Cardiac septum (tissue), 1 donor: ENCODE measurements at regions not wholly inside any gene's neighbourhood (a gene's known extent, or its start where the extent isn't known, plus 50 kb on each side); places are given as distances from the start of the nearest gene placed in this dataset.
"Not testable (repeated sequence)": the region's sequence is repeated elsewhere in the genome, so short reads cannot be mapped to it uniquely, and the experiment has no call there.

Experiments used
- DNase-seq: peaks from one replicate; pipeline ENCODE4 v3.0.0-alpha.2; 2020; ENCODE audit warnings: low spot score
- intact Hi-C: fragments of 100-400 bp; cut with DNase I; formaldehyde crosslinking; loops from one replicate; pipeline ENCODE4 v1.14.0; 2022
- donor health status: DM: no; HTN: no; CAD: no.

DNA sequence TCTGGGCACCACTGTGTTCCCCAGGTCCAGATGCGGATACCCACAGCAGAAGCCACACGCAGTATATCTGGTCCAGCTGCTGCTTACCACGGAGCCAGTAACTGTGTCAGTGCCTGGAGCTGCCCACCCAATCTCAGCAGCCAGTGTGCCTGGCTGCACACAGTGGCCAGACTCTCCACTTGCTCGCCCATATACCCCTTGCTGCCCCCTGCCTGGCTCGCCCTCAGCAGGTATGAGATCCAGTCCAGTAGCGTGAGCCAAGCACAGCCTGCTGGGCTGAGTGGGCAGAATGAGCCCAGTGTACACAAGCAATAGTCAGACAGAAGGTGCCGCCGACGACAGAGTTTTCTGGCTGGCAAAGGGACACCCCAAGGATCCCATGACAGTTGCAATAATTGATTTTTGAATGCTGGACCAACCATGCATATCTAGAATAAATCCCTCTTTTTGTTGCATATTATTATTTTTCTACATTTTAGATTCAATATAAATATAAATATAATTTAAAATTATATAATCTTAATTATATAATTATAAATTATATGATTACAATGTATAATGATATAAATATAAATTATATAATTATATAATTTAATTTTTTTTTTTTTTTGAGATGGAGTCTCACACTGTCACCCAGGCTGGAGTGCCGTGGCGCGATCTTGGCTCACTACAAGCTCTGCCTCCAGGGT is 918.8 kb upstream of the MIR17HG start:
- no peak for DNase-seq
- intact Hi-C loops: no loop called here

GRCh38 chr13:90430127-90430526 is 917.4 kb upstream of the MIR17HG start:
- no peak for DNase-seq
- intact Hi-C loops: no loop called here

- DNase-seq: no peak
- intact Hi-C loops: no loop called here
Observed at GRCh38 chr13:90436697-90437096, 910.8 kb upstream of the MIR17HG start.

- DNase-seq: no peak
- intact Hi-C loops: no loop called here
Observed at GRCh38 chr13:90438576-90438975, 908.9 kb upstream of the MIR17HG start.

DNA sequence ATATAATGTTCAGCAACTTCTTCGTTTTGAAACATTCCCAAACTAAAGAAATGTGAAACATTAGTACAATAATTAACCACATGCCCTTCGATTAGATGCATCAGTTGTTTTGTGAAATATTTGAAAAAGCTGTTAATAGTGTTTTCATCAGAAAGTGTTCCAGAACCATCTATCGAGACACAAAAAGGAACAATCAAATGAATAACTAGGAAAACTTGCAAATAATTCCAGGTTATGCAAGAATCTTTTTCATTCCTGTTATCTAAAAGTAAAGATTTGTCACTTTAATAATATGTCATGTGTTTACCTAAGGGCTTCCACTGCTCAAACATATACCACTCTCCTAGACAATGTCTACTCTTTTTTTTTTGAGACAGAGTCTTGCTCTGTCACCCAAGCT is 904.2 kb upstream of the MIR17HG start:
- intact Hi-C loops: no loop called here
- no peak for DNase-seq

- intact Hi-C loops: no loop called here
- no peak for DNase-seq
Observed at GRCh38 chr13:90444232-90444631, 903.3 kb upstream of the MIR17HG start.

DNA sequence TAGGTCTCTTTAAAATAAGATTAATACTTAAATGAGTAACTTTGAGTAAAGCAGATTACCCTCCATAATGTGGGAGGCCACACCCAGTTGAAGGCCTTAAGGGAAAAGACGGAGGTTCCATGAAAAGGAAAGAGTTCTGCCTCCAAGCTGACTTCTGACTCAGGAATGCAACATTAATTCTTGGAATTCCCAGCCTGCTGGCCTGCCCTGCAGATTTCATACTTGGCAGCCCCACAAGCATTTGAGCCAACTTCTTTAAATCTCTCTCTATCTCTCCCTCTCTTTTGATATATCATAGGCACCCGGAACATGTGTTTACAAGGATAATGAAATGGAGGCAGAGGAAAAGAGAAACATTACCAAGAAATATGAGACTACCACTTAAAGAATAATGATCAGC is 902.3 kb upstream of the MIR17HG start:
- intact Hi-C loops: no loop called here
- no peak for DNase-seq

DNA sequence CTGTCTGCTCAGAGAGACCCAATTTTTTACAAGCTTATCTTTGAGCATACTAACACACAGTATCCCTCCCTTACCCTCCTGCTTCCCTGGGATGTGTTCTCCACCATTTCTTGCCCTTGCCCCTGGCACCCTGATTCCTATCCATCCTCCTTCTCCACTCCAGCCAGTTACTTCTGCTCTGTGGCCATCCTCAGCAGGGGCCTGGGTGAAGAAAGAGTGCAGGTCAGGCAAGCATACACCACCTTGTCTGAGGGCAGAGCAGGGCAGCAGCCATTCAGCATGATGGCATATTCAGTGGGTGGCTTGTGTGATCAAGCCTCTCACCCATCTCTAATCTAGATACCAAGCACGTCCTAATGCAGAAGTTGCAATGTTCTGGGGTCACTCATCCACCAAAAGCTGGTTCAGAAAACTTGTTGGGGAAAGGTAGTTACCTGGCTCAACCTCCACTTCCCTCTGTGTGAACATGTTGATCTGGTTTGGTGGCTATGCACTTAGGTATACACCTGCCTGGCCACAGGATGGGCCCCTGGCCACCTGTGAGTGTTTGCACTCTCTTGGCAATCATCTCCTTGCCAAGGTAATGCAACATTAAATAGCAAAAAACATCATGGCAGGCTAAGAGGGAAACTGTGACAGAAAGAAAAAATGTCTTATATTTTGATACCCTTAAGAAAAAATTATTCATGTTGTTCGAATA is 900.3 kb upstream of the MIR17HG start:
- intact Hi-C loops: no loop called here
- no peak for DNase-seq

- no peak for DNase-seq
- intact Hi-C loops: no loop called here
Observed at GRCh38 chr13:90447734-90448101, 899.8 kb upstream of the MIR17HG start.

GRCh38 chr13:90448466-90449037 is 898.9 kb upstream of the MIR17HG start:
- intact Hi-C loops: no loop called here
- no peak for DNase-seq

DNA sequence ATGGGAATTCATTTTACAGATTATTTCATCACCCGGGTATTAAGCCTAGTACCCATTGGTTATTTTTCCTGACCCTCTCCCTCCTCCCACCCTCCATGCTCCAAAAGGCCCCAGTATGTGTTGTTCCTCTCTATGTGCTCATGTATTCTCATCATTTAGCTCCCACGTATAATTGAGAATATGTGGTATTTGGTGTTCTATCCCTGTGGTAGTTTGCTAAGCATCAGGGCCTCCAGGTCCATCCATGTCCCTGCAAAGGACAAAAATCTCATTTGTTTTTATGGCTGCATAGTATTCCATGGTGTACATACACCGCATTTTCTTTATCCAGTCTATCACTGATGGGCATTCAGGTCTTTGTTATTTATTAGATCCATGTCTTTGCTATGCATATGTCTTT is 894.1 kb upstream of the MIR17HG start:
- intact Hi-C loops: no loop called here
- no peak for DNase-seq

DNA sequence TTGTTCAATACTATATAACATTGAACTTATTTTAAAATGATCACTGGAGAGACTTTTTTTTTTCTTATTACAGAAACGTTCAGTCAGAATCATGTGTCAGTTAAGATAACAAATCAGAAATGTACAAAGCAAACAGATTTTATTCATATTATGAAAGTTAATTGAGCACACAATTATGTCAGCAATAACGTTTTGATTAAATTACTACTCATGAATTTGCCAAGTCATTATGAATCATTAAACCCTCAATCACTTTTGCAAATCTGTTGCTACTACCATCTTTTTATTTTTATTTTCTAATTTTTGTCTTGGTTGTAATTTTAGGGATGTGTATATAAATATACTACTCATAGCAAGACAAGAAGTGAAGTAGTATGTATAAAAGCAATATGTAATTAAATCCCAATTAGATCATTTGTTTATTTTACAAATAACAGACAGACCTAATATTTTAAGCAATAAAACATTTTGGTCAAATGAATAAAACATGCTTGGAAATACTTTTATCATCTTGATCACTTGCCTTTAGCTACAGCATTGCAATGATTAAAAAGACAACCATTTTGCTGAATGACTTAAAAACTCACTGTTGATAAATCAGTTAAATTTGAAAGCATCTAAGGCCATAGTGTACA is 893.4 kb upstream of the MIR17HG start:
- intact Hi-C loops: no loop called here
- no peak for DNase-seq

DNA sequence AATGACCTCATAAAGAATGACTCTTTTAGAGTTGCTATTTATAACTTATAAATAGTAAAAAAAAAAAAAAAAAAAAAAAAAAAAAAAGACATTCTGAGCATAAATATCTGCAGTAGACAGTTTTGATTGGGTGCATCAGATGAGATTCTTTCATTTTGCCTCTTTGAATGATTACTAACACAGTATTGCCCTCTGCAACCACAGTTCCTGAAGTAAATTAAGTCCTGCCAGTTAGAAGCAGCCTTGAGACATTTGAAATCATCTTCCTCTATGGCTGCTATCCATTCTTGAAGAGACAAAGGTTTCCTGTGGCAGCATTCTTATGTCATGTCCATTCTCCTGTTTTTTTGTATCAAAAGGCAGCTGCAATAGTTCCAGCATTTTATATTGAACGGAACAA is 892.4 kb upstream of the MIR17HG start:
- DNase-seq: no peak
- intact Hi-C loops: no loop called here

- no peak for DNase-seq
Observed at GRCh38 chr13:90455823-90456222, 891.7 kb upstream of the MIR17HG start.

GRCh38 chr13:90461398-90461797 is 886.1 kb upstream of the MIR17HG start:
- intact Hi-C loops: no loop called here
- no peak for DNase-seq

More at GRCh38 chr13:90455823-90456222, 891.7 kb upstream of the MIR17HG start:
- intact Hi-C loops: no loop called here

- DNase-seq: no peak
- intact Hi-C loops: no loop called here
Observed at GRCh38 chr13:90477216-90477615, 870.3 kb upstream of the MIR17HG start.

GRCh38 chr13:90483906-90484305 is 863.6 kb upstream of the MIR17HG start:
- intact Hi-C loops: no loop called here
- no peak for DNase-seq

- no peak for DNase-seq
- intact Hi-C loops: no loop called here
Observed at GRCh38 chr13:90485436-90485835, 862.1 kb upstream of the MIR17HG start.

GRCh38 chr13:90492872-90493271 is 854.6 kb upstream of the MIR17HG start:
- DNase-seq: no peak
- intact Hi-C loops: no loop called here

GRCh38 chr13:90493667-90494066 is 853.8 kb upstream of the MIR17HG start:
- intact Hi-C loops: no loop called here
- DNase-seq: no peak

GRCh38 chr13:90494849-90495248 is 852.6 kb upstream of the MIR17HG start:
- DNase-seq, intact Hi-C loops: not testable (repeated sequence)
